ENCODE measurements at regions not wholly inside any gene's neighbourhood (a gene's known extent, or its start where the extent isn't known, plus 50 kb on each side); places are given as distances from the start of the nearest gene placed in this dataset.

GRCh38 chr7:68309806-68310205 lies 1288.5 kb upstream of the AUTS2 start:
- H3K4me3 Mint-ChIP-seq: no peak overlapping the region
- H3K4me1 Mint-ChIP-seq: peaks cover 6% of the 10 kb centered on the region
- no peaks in the 10 kb centered on the region for H3K36me3 Mint-ChIP-seq (ENCODE audit: low read depth)
- H3K9me3 Mint-ChIP-seq: no peaks in the 10 kb centered on the region
- no peak for TF ChIP-seq CTCF (conservative IDR thresholded peaks at IDR 0.05)
- no peak overlapping the region for H3K27ac Mint-ChIP-seq (ENCODE audit: unreplicated experiment)
- H3K27me3 Mint-ChIP-seq (ENCODE audit: low read depth): peaks cover 7% of the 10 kb centered on the region
- DNase-seq (ENCODE audit: low read depth, low spot score): no peak

- Mint-ChIP-seq H3K27ac (ENCODE audit: unreplicated experiment) (no peak overlapping the region), H3K4me3 (no peak overlapping the region), H3K27me3 (ENCODE audit: low read depth) (peaks cover 7% of the 10 kb centered on the region), H3K4me1 (no peaks in the 10 kb centered on the region), H3K9me3 (no peaks in the 10 kb centered on the region), H3K36me3 (ENCODE audit: low read depth) (no peaks in the 10 kb centered on the region)
- no peak for TF ChIP-seq CTCF (conservative IDR thresholded peaks at IDR 0.05)
- no peak for DNase-seq (ENCODE audit: low read depth, low spot score)
Measured at GRCh38 chr7:68311958-68312357, 1286.3 kb upstream of the AUTS2 start.

GRCh38 chr7:68313806-68314205 lies 1284.5 kb upstream of the AUTS2 start:
- Mint-ChIP-seq H3K27me3 (ENCODE audit: low read depth) (peaks cover 7% of the 10 kb centered on the region), H3K4me3 (no peak overlapping the region), H3K9me3 (no peaks in the 10 kb centered on the region), H3K4me1 (no peaks in the 10 kb centered on the region), H3K27ac (ENCODE audit: unreplicated experiment) (no peak overlapping the region), H3K36me3 (ENCODE audit: low read depth) (no peaks in the 10 kb centered on the region)
- no peak for TF ChIP-seq CTCF (conservative IDR thresholded peaks at IDR 0.05)
- no peak for DNase-seq (ENCODE audit: low read depth, low spot score)

- no peaks in the 10 kb centered on the region for H3K36me3 Mint-ChIP-seq (ENCODE audit: low read depth)
- no peaks in the 10 kb centered on the region for H3K4me1 Mint-ChIP-seq
- no peak for DNase-seq (ENCODE audit: low read depth, low spot score)
- no peak overlapping the region for H3K27ac Mint-ChIP-seq (ENCODE audit: unreplicated experiment)
- H3K9me3 Mint-ChIP-seq: no peaks in the 10 kb centered on the region
- peaks cover 7% of the 10 kb centered on the region for H3K27me3 Mint-ChIP-seq (ENCODE audit: low read depth)
- H3K4me3 Mint-ChIP-seq: no peak overlapping the region
- no peak for TF ChIP-seq CTCF (conservative IDR thresholded peaks at IDR 0.05)
Measured at GRCh38 chr7:68314208-68314607, 1284.1 kb upstream of the AUTS2 start.

GRCh38 chr7:68317476-68317875 lies 1280.8 kb upstream of the AUTS2 start:
- peaks cover 12% of the 10 kb centered on the region for H3K4me1 Mint-ChIP-seq
- H3K36me3 Mint-ChIP-seq (ENCODE audit: low read depth): no peaks in the 10 kb centered on the region
- no peaks in the 10 kb centered on the region for H3K9me3 Mint-ChIP-seq
- no peak for DNase-seq (ENCODE audit: low read depth, low spot score)
- peaks cover 6% of the 10 kb centered on the region for H3K27me3 Mint-ChIP-seq (ENCODE audit: low read depth)
- no peak overlapping the region for H3K4me3 Mint-ChIP-seq
- H3K27ac Mint-ChIP-seq (ENCODE audit: unreplicated experiment): no peak overlapping the region
- no peak for TF ChIP-seq CTCF (conservative IDR thresholded peaks at IDR 0.05)

GRCh38 chr7:68319061-68319460 lies 1279.2 kb upstream of the AUTS2 start:
- TF ChIP-seq CTCF (conservative IDR thresholded peaks at IDR 0.05): no peak
- DNase-seq (ENCODE audit: low read depth, low spot score): no peak
- H3K4me1 Mint-ChIP-seq: peaks cover 12% of the 10 kb centered on the region
- H3K27ac Mint-ChIP-seq (ENCODE audit: unreplicated experiment): no peak overlapping the region
- H3K4me3 Mint-ChIP-seq: no peak overlapping the region
- H3K27me3 Mint-ChIP-seq (ENCODE audit: low read depth): peaks cover 3% of the 10 kb centered on the region
- H3K9me3 Mint-ChIP-seq: no peaks in the 10 kb centered on the region
- no peaks in the 10 kb centered on the region for H3K36me3 Mint-ChIP-seq (ENCODE audit: low read depth)
